ENCODE measurements at regions not wholly inside any gene's neighbourhood (a gene's known extent, or its start where the extent isn't known, plus 50 kb on each side); places are given as distances from the start of the nearest gene placed in this dataset.

- TF ChIP-seq CTCF (IDR thresholded peaks at IDR 0.05; ENCODE audit: low read depth, low read length, missing input control) = no peak
- no peak for TF ChIP-seq RXRA (IDR thresholded peaks at IDR 0.05)
- TF ChIP-seq YY1 (IDR thresholded peaks at IDR 0.05) = no peak
- TF ChIP-seq MAX (IDR thresholded peaks at IDR 0.05) = no peak
- TF ChIP-seq RAD21 (IDR thresholded peaks at IDR 0.05) = no peak
- TF ChIP-seq JUND (IDR thresholded peaks at IDR 0.05) = no peak
- TF ChIP-seq TAF1 (conservative IDR thresholded peaks at IDR 0.05) = no peak
- TF ChIP-seq ZBTB33 (IDR thresholded peaks at IDR 0.05) = no peak
Observed at GRCh38 chrX:69032601-69033000, 132.7 kb downstream of the PJA1 start.

All from liver (tissue), 3 donors.